ENCODE measurements at regions not wholly inside any gene's neighbourhood (a gene's known extent, or its start where the extent isn't known, plus 50 kb on each side); places are given as distances from the start of the nearest gene placed in this dataset.
"Not testable (repeated sequence)": the region's sequence is repeated elsewhere in the genome, so short reads cannot be mapped to it uniquely, and the experiment has no call there.

DNA sequence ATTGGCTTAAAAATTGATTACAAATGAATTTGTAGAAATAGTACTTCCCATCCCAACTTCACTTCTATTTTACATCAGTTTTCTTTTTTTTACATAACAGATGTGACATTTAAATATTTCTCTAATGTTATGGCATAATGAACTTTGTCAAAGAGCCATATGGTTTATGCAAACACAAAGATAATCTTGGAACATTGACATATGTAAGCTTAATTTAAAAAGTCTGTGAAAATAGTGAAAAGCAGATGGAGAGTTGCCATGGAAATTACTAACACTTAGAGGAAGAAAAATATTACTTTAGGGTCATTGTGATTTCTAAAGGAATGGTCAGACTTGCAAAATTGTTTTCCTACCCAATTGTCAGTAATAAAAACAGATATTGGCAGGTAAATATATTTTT, 232.4 kb downstream of the AEBP2 start:
- DNase-seq, result no peak

GRCh38 chr12:19674437-19674836, 235.1 kb downstream of the AEBP2 start:
- no peak for DNase-seq

GRCh38 chr12:19675361-19675760, 236.1 kb downstream of the AEBP2 start:
- no peak for DNase-seq

DNA sequence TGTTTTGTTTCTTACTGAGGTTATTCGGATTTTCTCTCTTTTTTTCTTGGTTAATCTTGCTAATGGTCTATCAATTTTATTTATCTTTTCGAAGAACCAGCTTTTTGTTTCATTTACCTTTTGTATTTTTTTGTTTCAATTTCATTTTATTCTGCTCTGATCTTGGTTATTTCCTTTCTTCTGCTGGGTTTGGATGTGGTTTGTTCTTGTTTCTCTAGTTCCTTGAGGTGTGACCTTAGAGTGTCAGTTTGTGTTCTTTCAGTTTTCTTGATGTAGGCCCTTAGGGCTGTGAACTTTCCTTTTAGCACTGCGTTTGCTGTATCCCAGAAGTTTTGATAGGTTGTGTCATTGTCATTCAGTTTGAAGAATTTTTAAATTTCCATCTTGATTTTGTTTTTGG, 239.2 kb downstream of the AEBP2 start:
- DNase-seq, result not testable (repeated sequence)

DNA sequence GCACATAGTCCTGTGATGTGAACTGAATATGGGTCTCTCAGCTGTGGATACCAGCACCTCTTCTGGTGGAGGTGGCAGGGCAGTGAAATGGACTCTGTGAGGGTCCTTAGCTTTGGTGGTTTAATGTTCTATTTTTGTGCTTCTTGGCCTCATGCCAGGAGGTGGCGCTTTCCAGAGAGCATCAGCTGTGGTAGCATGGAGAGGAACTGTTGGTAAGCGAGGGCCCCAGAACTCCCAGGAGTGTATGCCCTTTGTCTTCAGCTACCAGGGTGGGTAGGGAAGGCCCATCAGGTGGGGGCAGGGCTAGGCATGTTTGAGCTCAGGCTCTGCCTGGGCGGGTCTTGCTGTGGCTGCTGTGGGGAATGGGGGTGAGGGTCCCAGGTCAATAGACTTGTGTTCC, 241.7 kb downstream of the AEBP2 start:
- no peak for DNase-seq

GRCh38 chr12:19683178-19683927, 244.1 kb downstream of the AEBP2 start:
- no peak for DNase-seq

DNA sequence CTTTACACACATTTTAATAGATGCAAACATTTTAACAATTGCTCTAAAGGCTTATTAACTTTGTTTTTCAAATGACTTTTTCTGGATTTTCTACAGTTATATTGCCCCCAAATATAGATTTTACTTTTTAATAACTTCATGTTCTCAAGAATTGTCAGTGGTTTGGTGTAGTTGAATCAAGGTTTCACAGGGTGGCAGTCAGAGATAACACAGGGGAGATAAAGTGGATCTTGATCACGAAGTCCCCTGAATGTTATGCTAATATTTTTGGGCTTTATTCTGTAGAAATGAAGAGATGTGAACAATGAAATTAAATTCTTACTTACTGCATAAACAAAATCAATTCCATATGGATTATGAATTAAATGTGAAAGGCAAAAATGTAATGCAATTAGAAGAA, 248.1 kb downstream of the AEBP2 start:
- DNase-seq, result no peak

GRCh38 chr12:19688532-19688931, 249.2 kb downstream of the AEBP2 start:
- no peak for DNase-seq

GRCh38 chr12:19689226-19689625, 249.9 kb downstream of the AEBP2 start:
- no peak for DNase-seq

- DNase-seq, result no peak
Observed at GRCh38 chr12:19689801-19690472, 250.6 kb downstream of the AEBP2 start.

- no peak for DNase-seq
Observed at GRCh38 chr12:19692091-19692490, 252.8 kb downstream of the AEBP2 start.

GRCh38 chr12:19692566-19692965, 253.3 kb downstream of the AEBP2 start:
- DNase-seq, result no peak

GRCh38 chr12:19694627-19695026, 255.3 kb downstream of the AEBP2 start:
- DNase-seq, result no peak

DNA sequence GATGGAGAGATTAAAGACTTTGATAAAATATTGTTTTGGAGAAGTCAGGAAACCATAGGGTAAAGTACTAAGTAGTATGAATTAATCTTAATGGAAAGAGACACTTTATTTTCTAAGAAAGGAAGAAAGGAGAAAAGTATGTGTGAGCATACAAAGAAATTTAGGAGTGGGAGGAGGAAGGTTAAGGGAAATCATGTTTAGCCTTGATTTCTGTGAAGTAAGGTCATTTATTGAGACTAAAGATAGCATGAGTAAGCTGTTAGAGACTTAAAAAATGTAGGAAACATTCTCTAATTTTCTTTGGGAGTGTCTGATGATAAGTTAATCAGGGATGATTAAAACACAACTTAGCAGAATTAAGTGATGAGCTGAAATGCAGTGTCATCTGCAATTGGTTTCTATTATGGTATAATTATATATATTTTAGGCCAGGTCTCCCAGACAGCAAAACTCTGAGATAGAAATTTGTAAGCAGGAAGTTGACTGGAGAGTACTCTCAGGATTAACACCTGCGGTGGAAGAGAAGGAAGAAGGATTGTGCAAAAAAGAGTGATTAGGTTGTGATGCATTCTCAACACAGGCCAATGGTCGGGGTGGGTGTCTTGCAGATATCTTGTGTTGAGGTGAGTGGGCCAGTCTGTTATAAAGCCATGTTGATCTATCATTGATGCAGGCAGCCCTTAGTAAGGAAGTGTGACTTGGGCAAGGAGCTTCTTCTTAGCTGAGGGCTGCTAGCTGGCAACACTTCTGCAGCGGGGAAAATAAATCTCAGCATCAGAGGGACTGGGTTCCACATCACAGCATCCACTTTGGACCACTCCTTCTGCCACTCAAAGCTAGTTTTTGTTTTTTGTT, 256.2 kb downstream of the AEBP2 start:
- no peak for DNase-seq

GRCh38 chr12:19700969-19701368, 261.7 kb downstream of the AEBP2 start:
- no peak for DNase-seq

DNA sequence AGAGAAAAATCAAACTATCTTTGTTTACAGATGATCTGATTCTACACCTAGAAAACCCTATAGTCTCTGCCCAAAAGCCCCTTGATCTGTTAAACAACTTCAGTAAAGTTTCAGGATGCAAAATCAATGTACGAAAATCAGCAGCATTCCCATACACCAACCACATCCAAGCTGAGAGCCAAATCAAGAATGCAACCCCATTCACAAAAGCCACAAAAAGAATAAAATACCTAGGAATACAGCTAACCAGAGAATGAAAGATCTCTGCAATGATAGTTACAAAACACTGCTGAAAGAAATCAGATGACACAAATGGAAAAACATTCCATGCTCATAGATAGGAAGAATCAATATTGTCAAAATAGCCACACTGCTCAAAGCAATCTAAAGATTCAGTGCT, 265.7 kb downstream of the AEBP2 start:
- DNase-seq, result no peak

- DNase-seq, result no peak
Observed at GRCh38 chr12:19706936-19707335, 267.6 kb downstream of the AEBP2 start.

DNA sequence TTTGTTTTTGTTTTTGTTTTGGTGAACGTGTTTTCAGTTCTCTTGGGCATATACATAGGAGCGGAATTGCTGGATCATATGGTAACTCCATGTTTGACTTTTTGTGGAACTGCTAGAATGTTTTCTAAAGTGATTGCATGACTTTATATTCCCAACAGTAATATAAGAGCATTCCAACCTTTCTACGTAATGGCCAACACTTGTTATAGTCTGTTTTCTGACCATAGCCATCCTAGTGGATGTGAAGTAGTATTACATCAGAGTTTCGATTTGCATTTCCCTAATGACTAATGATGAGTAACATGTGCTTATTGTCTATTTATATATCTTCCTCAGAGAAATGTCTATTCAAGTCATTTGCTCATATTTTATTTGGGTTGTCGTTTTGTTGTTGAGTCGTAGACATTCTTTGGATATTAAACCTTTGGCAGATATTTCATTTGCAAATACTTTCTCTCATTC, 268.7 kb downstream of the AEBP2 start:
- no peak for DNase-seq

GRCh38 chr12:19709889-19710288, 270.6 kb downstream of the AEBP2 start:
- DNase-seq, result no peak

DNA sequence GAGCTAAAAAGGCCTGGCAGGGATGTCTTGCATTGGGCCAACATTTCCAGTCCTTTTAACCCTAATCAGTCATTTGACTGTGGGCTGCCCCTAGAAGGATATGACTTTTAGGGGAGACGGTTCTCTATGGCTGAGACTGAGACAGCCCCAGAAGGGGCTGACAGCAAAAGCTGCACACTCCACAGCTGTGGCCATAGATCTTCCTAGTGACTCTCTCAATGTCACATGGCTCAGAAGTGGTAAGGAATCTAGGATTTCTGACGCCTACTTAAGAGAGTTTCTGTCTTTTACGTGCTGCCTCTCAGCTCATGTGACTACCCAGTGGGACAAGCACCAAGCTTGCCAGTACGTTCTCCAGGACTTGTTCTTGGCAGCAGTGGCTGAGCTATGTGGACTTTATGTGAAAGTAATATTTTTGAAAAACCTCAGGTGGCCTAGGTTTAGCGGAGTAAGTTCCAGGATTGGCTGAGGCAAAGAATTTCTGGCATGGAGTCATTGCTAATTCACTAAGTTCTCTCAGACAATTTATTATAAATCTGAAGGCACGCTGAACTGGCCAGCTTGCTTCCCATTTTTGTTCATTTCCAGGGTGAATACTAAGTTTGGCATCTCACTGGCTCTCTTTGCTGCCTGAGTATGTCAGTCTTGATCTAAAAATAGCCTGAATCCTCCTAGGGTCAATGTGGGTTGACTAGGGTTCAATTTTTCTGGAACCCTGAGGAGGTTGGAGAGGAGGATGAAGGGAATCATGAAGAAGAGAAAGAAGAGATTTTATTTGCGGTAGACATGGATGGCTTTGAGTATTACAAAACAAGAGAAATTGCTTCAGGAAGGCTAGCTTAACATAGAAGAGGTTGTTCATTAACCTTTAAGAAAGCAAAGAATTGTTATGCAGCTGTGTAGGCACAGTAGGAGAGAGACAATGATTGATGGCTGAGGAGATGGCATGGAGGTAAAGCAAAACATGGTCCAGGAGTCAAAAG, 271.8 kb downstream of the AEBP2 start:
- no peak for DNase-seq

GRCh38 chr12:19712041-19712440, 272.7 kb downstream of the AEBP2 start:
- DNase-seq, result no peak

DNA sequence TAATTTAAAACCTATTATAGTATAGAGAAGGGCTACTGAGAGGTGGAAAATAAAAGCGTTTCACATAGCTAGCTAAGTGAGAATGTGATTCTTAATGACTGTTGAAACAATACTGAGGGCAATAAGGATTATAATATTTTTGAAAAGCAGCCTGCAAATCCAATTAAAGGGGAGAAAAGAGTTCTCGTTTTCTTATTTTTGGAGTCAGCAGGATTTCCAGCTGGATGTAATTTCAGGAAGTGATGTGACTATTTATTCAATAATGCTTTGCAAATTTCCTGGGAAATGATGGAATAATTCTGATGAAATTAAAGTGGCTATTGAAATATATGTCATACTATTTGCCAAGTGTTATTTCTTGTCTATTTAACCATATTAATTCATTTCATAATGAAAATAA, 279.1 kb downstream of the AEBP2 start:
- no peak for DNase-seq
